Putamen (tissue), 1 donor: ENCODE measurements at regions not wholly inside any gene's neighbourhood (a gene's known extent, or its start where the extent isn't known, plus 50 kb on each side); places are given as distances from the start of the nearest gene placed in this dataset.

Experiments
- DNase-seq: peaks from one replicate; pipeline ENCODE4 v3.0.0-alpha.2; 2016; ENCODE audit warnings: low spot score

GRCh38 chr6:51410453-51410852, 591.8 kb downstream of the TFAP2B start:
- DNase-seq: no peak

- DNase-seq: no peak
Measured at GRCh38 chr6:51411496-51412125, 592.9 kb downstream of the TFAP2B start.

- DNase-seq: no peak
Measured at GRCh38 chr6:51414361-51414760, 595.7 kb downstream of the TFAP2B start.

- DNase-seq: no peak
Measured at GRCh38 chr6:51415501-51415900, 596.8 kb downstream of the TFAP2B start.

DNA sequence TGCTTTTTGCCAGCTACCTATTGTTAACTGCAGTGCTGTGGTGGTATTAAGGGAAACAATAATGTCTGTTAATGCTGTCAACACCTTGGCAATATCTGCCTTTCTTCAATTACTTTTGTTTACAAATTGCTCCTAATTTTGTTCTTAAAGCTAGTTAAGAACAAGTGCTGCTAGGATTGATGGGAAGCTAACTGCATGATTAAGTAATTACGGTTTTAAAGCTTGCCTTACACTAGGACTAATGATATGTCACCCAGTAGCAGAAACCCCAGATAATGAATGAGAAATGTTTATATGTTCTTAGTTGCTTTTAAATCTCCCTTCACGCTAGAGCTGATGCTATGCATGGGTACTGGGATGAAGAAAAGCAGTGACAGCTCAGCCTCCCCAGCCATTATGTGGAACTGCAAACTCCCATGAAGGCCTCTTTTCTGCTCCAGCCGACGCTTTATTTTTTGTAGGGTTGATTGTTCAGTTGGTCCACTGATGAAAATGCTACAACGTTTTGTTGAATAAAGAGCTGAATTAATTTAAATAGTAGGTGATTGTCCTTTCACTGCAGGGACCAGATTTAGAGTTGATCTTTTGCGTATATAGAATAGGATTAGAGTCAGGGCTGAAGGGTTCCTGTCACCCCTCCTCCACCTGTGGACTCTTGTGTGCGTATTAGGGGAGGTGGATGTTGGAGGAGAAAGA, 610.5 kb downstream of the TFAP2B start:
- DNase-seq: no peak

GRCh38 chr6:51430589-51430988, 611.9 kb downstream of the TFAP2B start:
- no peak for DNase-seq

GRCh38 chr6:51432481-51432880, 613.8 kb downstream of the TFAP2B start:
- no peak for DNase-seq

- DNase-seq: no peak
Measured at GRCh38 chr6:51450248-51450957, 631.7 kb downstream of the TFAP2B start.

- DNase-seq: no peak
Measured at GRCh38 chr6:51450958-51451357, 632.3 kb downstream of the TFAP2B start.

- DNase-seq: no peak
Measured at GRCh38 chr6:51456282-51456681, 631.1 kb downstream of the PKHD1 start.

DNA sequence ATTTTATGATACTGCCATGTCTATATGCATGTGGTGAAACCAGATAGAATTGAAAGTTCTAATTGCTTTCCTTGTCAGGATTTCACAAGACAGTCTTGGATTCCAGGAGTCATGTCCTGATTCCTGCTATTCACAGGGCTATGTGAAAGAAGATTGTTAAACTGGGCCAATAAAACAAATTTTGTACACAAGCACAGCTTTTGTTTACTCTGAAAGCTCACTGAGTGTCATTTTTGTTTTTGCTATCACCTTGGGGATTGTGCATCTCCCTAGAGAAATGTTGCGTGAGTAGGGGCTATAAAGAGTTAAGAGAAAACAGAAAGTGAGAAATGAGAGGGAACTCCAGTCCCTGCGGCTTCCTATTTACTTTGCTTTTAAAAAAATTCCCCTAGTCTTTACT, 627.5 kb downstream of the PKHD1 start:
- DNase-seq: no peak

DNA sequence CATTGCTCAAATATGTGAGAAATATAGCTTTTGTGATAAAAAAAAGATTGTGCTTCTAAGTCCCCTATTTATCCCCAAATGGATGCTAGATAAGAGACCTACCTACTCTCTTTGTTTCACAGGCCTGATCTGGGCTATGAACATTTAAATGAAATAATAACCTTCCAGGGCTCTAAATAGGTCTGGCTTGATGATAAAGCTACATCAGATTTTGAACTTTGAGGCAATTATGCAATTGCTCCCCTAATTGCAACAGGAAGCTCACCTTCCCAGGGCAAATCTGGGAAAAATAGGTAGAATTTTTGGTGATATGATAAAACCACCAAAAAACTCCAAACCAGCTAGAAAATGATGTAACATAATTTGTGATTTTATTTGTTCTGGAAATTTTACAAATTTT, 624.5 kb downstream of the PKHD1 start:
- no peak for DNase-seq

DNA sequence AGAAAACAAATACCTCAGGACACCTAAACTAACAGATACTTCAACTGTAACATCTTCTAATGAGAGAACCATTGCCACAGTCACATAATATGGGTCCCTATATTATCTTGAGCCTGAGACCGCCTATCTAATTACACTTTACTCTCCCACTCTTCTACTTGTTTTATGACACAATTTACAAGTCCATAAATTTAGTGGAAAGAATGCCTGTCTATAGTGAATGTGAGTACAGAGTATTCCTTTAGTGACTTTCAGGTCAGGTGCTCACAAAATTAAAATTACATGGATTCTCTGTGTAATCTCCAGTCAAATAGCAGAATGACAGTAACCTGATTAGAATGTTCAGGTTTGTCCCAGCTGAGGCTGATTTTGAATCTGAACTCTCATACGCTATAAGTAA, 624.1 kb downstream of the PKHD1 start:
- no peak for DNase-seq

DNA sequence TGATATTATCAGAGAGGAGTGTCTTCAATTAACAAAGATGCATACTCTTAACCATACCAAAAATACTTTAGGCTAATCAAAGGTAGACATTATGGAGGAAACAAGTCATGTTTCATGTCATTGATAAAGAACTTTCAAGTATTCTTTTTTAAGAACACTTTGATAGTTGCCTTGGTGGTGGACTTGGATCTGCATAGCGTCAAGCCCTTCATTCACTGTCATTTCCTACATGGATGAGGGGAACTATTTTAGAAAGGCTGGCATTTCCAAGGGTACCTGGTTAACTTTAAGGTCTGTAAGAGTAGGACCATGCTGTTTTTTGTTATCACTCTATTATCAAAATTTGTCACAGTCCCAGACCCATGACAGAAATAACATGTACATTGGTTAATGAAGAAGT, 622.5 kb downstream of the PKHD1 start:
- DNase-seq: no peak

DNA sequence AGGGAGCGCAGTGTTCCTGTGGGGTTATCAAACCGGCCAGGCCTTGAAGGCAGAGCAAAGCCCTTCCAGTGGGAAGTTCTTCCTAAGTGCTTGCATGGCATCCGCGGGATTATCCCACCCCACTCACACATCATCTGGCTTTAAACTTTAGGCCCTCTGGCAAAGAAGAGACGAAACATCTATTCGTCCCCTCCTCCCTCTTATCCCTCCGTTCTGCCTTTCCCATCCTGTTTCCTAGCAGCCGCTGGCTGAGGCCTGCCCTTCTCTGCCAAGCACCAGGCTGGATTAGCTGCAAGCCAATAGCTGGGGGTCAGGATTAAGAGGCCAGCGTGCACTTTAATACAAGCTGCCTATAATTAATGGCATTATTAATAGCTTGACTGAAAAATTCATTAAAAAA, 621.0 kb downstream of the PKHD1 start:
- no peak for DNase-seq

DNA sequence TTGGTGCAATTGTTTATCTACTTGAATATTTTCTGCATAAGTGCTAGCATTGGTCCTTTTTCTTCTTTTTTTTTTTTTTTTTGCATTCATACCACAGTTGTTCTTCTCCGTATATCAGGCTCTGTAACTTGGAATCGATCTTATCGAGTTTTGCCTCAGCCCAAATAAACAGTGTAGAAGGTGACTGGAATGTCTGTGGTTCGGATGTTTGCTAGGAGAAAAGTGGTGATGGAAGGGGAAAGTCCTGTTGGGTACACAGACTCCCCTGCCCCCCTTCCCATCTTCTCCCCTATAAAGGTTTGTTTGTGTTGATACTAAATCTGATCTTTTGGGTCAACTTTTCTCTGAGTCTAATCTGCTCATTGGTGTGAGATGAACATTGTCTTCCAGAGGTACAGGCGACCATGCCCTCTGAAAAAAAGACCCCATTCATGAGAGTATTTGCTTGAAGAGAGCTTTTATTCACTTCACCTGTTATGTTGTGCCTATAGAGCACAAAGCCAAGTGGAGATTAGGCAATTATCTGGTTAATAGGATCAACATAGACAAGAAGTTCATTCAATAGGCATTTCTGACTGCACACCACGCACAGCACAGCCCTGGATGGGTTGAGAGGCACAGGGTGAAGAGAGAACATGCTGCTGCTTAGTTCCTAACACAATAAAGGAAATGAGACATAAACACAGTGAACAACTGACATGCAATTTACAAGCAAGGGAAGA, 620.0 kb downstream of the PKHD1 start:
- DNase-seq: no peak

DNA sequence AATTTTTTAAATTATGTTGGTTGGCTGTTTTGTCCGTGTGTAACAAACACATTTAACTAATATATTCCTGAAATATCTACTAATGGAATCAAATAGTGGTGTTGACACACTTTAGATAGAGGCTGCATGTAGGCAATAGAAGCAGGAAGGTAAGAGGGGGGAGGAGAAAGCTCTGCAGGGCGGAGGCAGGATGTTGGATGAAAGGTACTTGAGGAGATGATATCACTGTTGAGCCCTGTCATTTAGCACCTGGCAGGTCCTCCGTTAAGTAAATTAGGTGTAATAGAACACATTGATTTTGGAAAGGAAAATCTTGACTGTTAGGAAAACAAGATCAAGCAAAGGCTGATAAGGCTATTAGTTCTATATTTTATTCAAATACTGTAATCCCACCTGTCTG, 618.7 kb downstream of the PKHD1 start:
- DNase-seq: no peak

DNA sequence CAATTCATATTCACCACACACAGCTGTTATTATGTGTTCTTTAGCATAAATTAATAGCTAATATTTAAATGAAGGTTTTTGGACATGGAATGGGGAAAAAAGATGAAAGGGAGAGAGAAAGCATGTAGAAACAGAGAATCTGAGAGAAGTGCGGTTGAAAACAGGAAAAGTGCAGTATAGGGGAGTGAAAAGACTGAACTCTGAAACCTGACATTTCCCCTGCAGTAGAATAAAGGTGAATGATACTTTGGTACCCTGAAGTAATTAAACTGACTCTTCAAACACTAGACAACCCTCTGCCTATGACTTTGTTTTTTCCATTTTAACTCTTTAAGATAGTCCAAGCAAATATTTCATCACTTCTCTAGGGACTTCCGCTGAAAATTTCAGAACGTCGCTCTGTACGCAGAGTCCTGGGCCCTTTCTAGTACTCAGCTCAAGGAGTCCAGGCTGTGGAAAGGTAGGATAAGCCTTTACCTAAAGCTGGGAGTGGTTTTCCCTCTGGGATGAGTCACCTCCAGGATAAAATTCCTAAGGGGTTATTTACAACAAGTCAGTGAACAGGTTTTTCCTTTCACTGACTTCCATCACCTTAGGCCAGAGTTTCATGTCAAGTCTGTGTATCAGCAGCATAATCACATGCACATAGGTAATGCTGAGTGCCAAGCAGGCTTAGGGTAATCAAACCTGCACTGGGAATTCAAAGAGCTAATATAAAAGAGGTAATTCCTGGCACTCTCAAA, 614.5 kb downstream of the PKHD1 start:
- DNase-seq: no peak

- no peak for DNase-seq
Measured at GRCh38 chr6:51474022-51474975, 613.1 kb downstream of the PKHD1 start.

- DNase-seq: no peak
Measured at GRCh38 chr6:51477711-51478311, 609.6 kb downstream of the PKHD1 start.
